Subcutaneous abdominal adipose tissue (tissue), 5 donors: ENCODE measurements at regions not wholly inside any gene's neighbourhood (a gene's known extent, or its start where the extent isn't known, plus 50 kb on each side); places are given as distances from the start of the nearest gene placed in this dataset.

Source experiments
- H3K27ac ChIP-seq: one replicate; pipeline ENCODE4 v1.7.0; 2013; ENCODE audit warnings: low read depth, mild to moderate bottlenecking, inconsistent platforms, low read length, moderate library complexity
- H3K27me3 ChIP-seq, 5 donors: one replicate each; pipeline ENCODE4 v1.7.0; 2013; ENCODE audit warnings: low read length in 5 of 5, inconsistent platforms in 1 of 5; ENCODE audit not compliant: control insufficient read depth in 5 of 5, insufficient read depth in 4 of 5
- H3K36me3 ChIP-seq, 5 donors: one replicate each; pipeline ENCODE4 v1.7.0; 2013; ENCODE audit warnings: low read length in 5 of 5; ENCODE audit not compliant: control insufficient read depth in 5 of 5, insufficient read depth in 5 of 5
- H3K4me1 ChIP-seq, 5 donors: one replicate each; pipeline ENCODE4 v1.7.0; 2013; ENCODE audit warnings: low read length in 5 of 5, mild to moderate bottlenecking in 3 of 5, moderate library complexity in 1 of 5; ENCODE audit not compliant: control insufficient read depth in 5 of 5, insufficient read depth in 5 of 5
- H3K4me3 ChIP-seq, 5 donors: one replicate each; pipeline ENCODE4 v1.7.0; 2013; ENCODE audit warnings: low read length in 5 of 5, low read depth in 1 of 5
- H3K9ac ChIP-seq, 5 donors: one replicate each; pipeline ENCODE4 v1.7.0; 2013; ENCODE audit warnings: low read length in 5 of 5, mild to moderate bottlenecking in 4 of 5, moderate library complexity in 3 of 5
- H3K9me3 ChIP-seq, 5 donors: one replicate each; pipeline ENCODE4 v1.7.0; 2013; ENCODE audit warnings: low read length in 5 of 5; ENCODE audit not compliant: control insufficient read depth in 5 of 5
- donor health status: healthy.
- donor health status: healthy.
- donor health status: healthy.
- donor health status: healthy.
- donor health status: healthy.

DNA sequence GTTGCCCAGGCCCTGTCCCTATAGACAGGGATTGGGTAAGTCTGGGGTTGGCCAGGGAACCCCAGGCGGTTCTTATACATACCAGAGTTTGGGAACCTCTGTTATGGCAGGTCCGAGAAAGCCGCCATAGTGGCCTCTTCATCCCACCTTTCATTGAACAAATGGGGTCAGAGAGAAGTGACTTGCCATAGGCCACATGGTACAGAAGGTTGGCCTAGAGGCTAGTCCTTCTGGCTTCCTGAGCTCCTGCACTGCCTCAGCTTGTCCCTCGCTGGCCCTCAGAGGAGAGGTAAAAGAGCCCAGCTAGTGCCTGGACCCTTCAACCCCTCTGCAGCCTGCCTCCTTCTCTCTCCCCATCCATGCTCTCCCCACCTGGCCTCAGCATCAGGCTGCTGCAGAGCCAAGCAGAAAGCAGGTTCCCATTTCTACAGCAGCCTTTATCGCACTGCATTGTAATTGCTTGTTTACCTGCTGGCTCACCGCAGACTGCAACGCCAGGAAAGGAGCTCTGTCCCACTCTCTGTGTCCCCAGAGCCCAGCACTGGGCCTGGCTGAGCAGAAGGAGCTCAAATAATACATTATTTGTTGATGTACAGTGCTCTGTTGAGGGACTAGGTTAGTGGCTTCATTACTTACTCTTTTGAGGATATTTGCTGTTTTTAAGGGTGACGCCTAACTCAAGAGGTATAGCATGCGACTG is 103.6 kb downstream of the TRIM29 start:
- H3K4me1 ChIP-seq = no peaks in the 10 kb centered on the region
- no peak overlapping the region for H3K4me3 ChIP-seq
- no peak overlapping the region for H3K9ac ChIP-seq
- H3K36me3 ChIP-seq = no peaks in the 10 kb centered on the region
- peaks cover 0 to 13% (median 13%) of the 10 kb centered on the region in 5 donors for H3K9me3 ChIP-seq
- H3K27ac ChIP-seq = no peak overlapping the region
- H3K27me3 ChIP-seq = peaks cover 0 to 15% (median 7%) of the 10 kb centered on the region in 5 donors

DNA sequence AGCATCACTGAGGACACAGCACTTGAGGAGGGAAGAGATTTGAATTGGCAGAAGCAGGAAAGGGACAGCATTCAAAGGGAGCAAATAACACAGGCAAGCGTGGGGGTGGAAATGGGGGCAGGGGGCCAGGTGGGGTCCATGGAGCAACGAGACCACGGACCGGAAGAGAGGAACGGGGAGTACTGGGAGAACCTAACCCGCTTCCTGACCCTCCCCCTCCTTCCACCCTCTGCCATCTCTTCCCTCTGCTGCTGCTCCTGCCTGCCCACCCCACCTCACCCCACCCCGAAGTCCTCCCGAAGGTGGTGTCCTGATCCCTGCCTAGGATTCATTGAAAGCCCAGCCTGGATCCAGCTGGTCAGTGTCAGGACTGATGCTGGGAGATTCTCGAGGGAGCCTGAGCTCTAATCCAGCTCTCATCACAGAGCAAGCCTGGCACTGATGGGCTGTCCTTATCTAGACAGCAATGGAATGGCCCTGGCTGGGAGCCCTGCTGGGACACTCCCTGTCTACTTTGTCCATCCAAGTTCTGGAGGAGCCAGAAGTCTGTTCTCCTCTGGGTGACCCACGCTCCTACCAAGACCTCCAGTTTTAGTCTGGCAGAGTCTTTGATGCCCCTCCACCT is 105.0 kb downstream of the TRIM29 start:
- no peaks in the 10 kb centered on the region for H3K36me3 ChIP-seq
- H3K4me3 ChIP-seq = no peak overlapping the region
- no peak overlapping the region for H3K27ac ChIP-seq
- peaks cover under 1 to 15% (median 8%) of the 10 kb centered on the region in 5 donors for H3K27me3 ChIP-seq
- no peaks in the 10 kb centered on the region for H3K4me1 ChIP-seq
- H3K9ac ChIP-seq = no peak overlapping the region
- peaks cover 0 to 13% (median 13%) of the 10 kb centered on the region in 5 donors for H3K9me3 ChIP-seq

DNA sequence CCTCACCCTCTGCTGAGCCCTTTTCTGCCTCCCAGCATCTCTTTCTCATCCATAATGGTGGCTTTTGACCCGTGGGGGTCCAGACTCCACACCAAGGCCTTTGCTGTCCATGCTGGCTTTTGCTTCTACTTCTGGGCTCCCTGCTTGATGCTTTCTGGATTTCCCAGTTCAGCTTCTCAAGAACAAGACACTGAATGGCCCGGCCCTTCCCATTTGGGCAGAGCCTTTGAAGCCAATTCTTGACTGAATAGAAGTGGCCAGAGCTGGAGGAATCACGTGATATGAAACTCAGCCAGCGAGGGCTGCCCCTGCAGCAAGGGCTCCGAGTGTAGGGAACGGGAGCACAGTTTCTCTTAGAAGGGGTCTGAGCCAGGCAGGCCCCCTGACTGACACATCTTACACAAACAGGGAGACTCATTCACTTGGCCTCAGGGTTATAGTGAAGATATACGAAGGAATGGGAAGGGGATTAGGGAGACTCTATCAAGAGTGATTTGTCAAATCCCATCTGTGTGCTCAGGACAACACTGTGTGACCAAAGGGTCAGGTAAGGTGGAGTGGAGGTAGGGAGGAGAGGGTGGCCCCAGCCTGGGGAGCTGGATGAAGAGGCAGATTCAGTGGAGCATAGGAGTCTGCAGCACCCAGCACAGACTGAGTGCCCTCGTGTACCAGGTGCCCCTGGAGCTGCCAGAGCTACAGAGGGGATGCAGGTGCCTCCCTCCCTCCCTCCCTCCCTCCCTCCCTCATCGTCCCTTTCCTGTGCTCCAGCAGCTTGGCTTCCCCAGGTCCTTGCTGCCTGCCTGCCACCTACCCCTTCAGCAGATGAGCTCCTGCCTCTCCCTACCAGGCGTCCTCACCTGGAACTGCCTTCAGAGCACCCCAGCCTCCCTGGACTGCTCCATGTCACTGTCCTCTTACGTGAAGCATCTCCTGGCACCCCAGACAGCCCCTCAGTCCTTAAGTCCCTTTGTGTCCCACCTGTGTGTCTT is 106.0 kb downstream of the TRIM29 start:
- no peaks in the 10 kb centered on the region for H3K4me1 ChIP-seq
- H3K27me3 ChIP-seq = peaks cover 6 to 22% (median 11%) of the 10 kb centered on the region in 5 donors
- peaks cover 0 to 8% (median 7%) of the 10 kb centered on the region in 5 donors for H3K9me3 ChIP-seq
- H3K27ac ChIP-seq = no peak overlapping the region
- H3K9ac ChIP-seq = no peak overlapping the region
- no peaks in the 10 kb centered on the region for H3K36me3 ChIP-seq
- H3K4me3 ChIP-seq = no peak overlapping the region

DNA sequence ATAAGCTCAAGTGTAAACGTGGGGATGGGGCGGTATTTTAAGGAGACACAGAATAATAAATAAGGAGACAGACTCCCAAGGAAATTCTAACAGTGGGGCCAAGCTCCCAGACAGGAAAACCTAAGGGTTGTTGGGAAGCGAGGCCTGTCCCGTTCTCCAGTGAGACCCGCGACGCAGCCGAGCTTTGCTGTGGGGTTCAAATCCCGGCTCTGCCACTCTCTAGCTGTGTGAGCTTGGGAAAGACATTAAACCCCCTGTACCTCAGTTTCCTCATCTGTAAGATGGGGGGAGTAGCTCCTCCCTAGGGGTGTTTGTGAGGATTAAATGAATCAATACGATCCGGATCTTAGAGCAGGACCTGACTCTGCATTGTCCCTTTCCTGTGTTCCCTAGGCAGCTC is 106.8 kb downstream of the TRIM29 start:
- H3K9me3 ChIP-seq = peaks cover 0 to 8% (median 5%) of the 10 kb centered on the region in 5 donors

DNA sequence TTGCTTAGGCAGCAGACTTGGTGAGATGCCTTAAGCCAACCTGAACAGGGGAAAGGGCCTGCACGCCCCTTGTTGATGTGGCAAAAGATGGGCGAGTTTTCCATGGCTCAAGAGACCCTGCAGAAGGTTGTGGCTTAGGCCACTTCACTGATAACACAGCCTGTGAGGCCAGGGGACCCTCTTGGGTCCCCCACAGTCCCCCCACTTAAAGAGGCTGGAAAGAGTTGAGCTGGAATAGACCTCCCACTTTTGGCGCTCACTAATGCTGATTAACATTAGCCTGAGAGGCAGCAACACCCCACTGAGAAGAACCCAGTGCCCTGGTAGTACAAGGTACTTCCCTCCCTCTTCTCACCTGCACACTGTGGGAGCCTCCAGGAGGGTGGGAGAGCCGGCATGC is 107.5 kb downstream of the TRIM29 start:
- peaks cover 0 to 1% (median 0%) of the 10 kb centered on the region in 5 donors for H3K9me3 ChIP-seq
- no peaks in the 10 kb centered on the region for H3K4me1 ChIP-seq
- no peak overlapping the region for H3K9ac ChIP-seq
- peaks cover 7 to 26% (median 11%) of the 10 kb centered on the region in 5 donors for H3K27me3 ChIP-seq
- no peaks in the 10 kb centered on the region for H3K36me3 ChIP-seq
- H3K4me3 ChIP-seq = no peak overlapping the region
- H3K27ac ChIP-seq = no peak overlapping the region

More for the DNA sequence above, 106.8 kb downstream of the TRIM29 start:
- Histone ChIP-seq H3K9ac (no peak overlapping the region), H3K27me3 (peaks cover 6 to 23% (median 11%) of the 10 kb centered on the region in 5 donors), H3K4me1 (no peaks in the 10 kb centered on the region), H3K36me3 (no peaks in the 10 kb centered on the region), H3K27ac (no peak overlapping the region), H3K4me3 (no peak overlapping the region)

DNA sequence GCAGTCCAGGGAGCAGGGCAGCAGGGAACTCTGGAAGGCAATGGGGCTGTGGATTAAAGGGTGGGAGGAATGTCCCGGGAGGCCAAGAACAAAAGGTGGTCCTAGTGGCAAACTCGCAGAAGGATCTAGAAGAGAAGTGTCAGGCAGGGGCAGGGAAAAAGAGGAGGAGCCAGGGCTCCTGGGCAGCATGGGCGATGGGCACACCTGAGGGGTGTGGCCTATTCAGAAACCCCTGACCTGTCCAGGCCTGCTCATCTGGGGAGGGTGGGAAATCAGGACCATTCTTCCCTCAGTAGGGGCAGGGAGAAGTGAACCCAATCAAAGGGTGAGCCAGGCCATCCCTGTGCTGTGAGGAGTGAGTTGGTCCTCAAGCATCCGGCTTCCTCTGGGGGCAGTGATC is 108.6 kb downstream of the TRIM29 start:
- no peak overlapping the region for H3K9ac ChIP-seq
- H3K9me3 ChIP-seq = no peaks in the 10 kb centered on the region
- H3K27me3 ChIP-seq = peaks cover 10 to 27% (median 11%) of the 10 kb centered on the region in 5 donors
- no peaks in the 10 kb centered on the region for H3K36me3 ChIP-seq
- H3K27ac ChIP-seq = no peak overlapping the region
- H3K4me1 ChIP-seq = no peaks in the 10 kb centered on the region
- H3K4me3 ChIP-seq = no peak overlapping the region

DNA sequence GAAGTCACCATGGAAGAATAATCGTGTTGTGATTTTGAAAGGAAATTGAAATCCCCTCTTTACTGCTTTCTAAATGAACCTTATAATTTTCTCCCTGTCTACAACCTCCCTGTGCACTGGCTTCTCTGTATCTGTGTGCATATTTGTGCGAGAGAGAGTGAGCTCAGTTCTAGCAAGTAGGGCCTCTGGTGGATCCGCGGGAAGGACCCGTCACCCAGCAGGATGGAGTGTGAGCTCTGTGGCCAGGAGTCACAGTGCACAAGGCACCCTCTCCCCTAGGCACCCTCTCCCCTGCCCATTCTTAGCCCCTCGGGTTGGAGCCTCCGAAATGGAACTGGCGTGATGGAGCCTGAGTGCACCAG is 109.0 kb downstream of the TRIM29 start:
- peaks cover 10 to 27% (median 11%) of the 10 kb centered on the region in 5 donors for H3K27me3 ChIP-seq
- H3K4me3 ChIP-seq = no peak overlapping the region
- no peaks in the 10 kb centered on the region for H3K36me3 ChIP-seq
- no peaks in the 10 kb centered on the region for H3K9me3 ChIP-seq
- no peak overlapping the region for H3K9ac ChIP-seq
- H3K4me1 ChIP-seq = no peaks in the 10 kb centered on the region
- no peak overlapping the region for H3K27ac ChIP-seq

DNA sequence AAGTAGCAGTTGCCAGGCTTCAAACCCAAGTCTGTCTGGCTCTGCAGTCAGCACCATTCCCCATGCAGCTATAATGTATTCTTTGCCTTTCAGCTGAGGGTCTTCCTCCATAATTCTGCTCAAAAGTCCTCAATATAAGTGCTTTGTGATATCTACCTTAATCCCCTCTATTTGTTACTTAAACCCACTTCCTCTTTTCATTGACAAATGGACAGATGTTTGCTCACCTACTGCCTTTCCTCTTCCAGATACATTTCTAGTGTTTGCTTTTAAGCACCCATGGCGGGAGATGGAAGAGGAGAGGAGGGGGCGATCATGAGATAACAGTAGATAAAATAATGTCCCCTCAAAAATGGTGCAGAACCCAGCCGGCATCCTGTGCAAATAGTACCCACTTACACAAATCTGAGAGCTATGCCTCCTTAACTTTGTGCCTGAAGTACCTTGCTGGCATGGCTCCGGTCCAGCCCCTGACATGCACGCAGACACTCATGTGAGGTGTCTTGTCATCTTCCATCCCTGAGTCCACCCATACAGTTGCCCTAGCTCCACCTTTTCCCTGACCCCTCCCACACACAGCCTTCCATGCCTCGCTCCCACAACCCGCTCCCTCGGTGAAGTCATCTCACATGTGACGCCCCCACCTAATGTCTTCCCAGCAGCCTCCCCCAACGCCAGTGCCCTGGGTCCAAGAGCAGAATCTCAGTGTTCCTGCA is 109.6 kb downstream of the TRIM29 start:
- Histone ChIP-seq H3K9me3 (no peaks in the 10 kb centered on the region), H3K36me3 (no peaks in the 10 kb centered on the region), H3K4me1 (no peaks in the 10 kb centered on the region), H3K4me3 (no peak overlapping the region), H3K27me3 (peaks cover 11 to 27% (median 14%) of the 10 kb centered on the region in 5 donors), H3K9ac (no peak overlapping the region), H3K27ac (no peak overlapping the region)

DNA sequence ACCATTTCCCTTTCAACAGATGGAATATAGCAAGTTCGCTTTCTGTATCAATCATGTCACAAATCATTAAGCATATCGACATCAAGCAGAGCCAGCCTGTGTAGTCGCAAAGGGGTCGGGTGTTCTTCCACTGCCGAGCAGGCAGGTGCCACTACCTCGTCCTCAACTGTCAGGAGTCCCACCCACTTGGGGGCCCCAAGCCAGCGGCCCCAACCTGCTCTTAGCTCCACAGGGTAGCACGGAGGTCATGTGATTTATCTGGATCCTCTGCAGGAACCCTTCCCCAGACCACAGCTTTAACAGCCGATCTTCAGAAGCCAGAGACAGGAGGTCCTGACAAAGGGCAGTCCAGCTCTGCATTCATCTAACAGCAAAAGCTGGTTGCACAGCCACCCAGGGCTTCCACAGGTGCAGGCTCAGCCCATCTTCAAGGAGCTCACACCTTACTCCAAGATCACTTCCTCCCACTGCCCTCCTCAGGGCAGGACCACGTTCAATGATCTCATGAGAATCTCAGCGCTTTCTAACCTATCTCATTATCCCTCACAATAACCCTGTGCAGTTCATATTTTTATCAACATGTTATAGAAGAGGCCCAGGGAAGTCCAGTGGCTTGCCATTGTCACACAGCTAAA is 110.2 kb downstream of the TRIM29 start:
- Histone ChIP-seq H3K27ac (no peak overlapping the region), H3K9me3 (no peaks in the 10 kb centered on the region), H3K9ac (no peak overlapping the region), H3K36me3 (no peaks in the 10 kb centered on the region), H3K4me1 (no peaks in the 10 kb centered on the region), H3K4me3 (no peak overlapping the region), H3K27me3 (peaks cover 11 to 27% (median 15%) of the 10 kb centered on the region in 5 donors)
